PC-3 (cell line): ENCODE measurements at regions not wholly inside any gene's neighbourhood (a gene's known extent, or its start where the extent isn't known, plus 50 kb on each side); places are given as distances from the start of the nearest gene placed in this dataset.

ENCODE experiments used
- ATAC-seq: fragments of 200-7000 bp; cut with Tn5 transposase; 2 replicates; pipeline ENCODE4 v1.9.1; 2020; ENCODE audit warnings: mild to moderate bottlenecking, moderate library complexity
- BruUV-seq: library from RNA; stranded (reverse); fragments of 400-500 nt; replicated peaks from 2 replicates; lab custom pipeline; 2021; lab: Mats Ljungman, UMichigan
- CTCF ChIA-PET: fragments of 300-600 bp; sonication (Branson Sonifier 250); formaldehyde crosslinking; loops from one replicate; lab custom pipeline; 2022; ENCODE audit warnings: antibody characterized with exemption; lab: Charles Lee
- POLR2A ChIA-PET: fragments of 300-600 bp; sonication (Branson Sonifier 250); formaldehyde crosslinking; loops from one replicate; lab custom pipeline; 2022; ENCODE audit warnings: antibody characterized with exemption; ENCODE audit not compliant: unreplicated experiment; lab: Charles Lee
- DNase-seq: peaks from one replicate; pipeline ENCODE4 v3.0.0-alpha.2; 2015
- H2AFZ ChIP-seq: fragments of 300-600 bp; sonication (generic); 2 replicates; pipeline ENCODE4 v1.6.0; 2016; ENCODE audit warnings: antibody characterized with exemption, low read length
- H3F3A ChIP-seq: fragments of 300-600 bp; sonication (generic); one replicate; pipeline ENCODE4 v1.6.0; 2017; ENCODE audit warnings: antibody characterized with exemption, low read length, control low read depth, mild to moderate bottlenecking; ENCODE audit not compliant: unreplicated experiment
- H3K27ac ChIP-seq: fragments of 300-600 bp; sonication (generic); 2 replicates; pipeline ENCODE4 v1.5.1; 2016; ENCODE audit warnings: mild to moderate bottlenecking, low read length
- H3K27me3 ChIP-seq: fragments of 300-600 bp; sonication (generic); 2 replicates; pipeline ENCODE4 v1.6.1; 2016; ENCODE audit warnings: low read length, mixed read lengths
- H3K36me3 ChIP-seq: fragments of 300-600 bp; sonication (generic); 2 replicates; pipeline ENCODE4 v1.6.1; 2016; ENCODE audit warnings: low read depth, mixed run types, low read length, mixed read lengths
- H3K4me1 ChIP-seq: fragments of 300-600 bp; sonication (generic); 2 replicates; pipeline ENCODE4 v1.5.1; 2016; ENCODE audit warnings: low read length; ENCODE audit not compliant: insufficient read depth
- H3K4me2 ChIP-seq: fragments of 300-600 bp; sonication (generic); 2 replicates; pipeline ENCODE4 v1.6.0; 2016; ENCODE audit warnings: low read length
- H3K4me3 ChIP-seq: fragments of 300-600 bp; sonication (generic); 2 replicates; pipeline ENCODE4 v1.5.1; 2016; ENCODE audit warnings: mild to moderate bottlenecking, low read length, mixed read lengths
- H3K79me2 ChIP-seq: fragments of 300-600 bp; sonication (generic); 2 replicates; pipeline ENCODE4 v1.6.1; 2017; ENCODE audit warnings: low read length, mixed read lengths
- H3K9ac ChIP-seq: fragments of 300-600 bp; sonication (generic); 2 replicates; pipeline ENCODE4 v1.6.0; 2016; ENCODE audit warnings: mild to moderate bottlenecking, low read length
- H3K9me2 ChIP-seq: fragments of 300-600 bp; sonication (generic); replicated peaks from 2 replicates; pipeline ENCODE4 v1.6.1; 2016; ENCODE audit warnings: mixed run types, low read length, mixed read lengths
- H3K9me3 ChIP-seq: fragments of 300-600 bp; sonication (generic); 2 replicates; pipeline ENCODE4 v1.6.1; 2016; ENCODE audit warnings: low read length, mixed read lengths
- H4K20me1 ChIP-seq: fragments of 300-600 bp; sonication (generic); 2 replicates; pipeline ENCODE4 v1.6.1; 2016; ENCODE audit warnings: low read length, mixed read lengths
- CTCF ChIP-seq: fragments of 300-600 bp; sonication (generic); conservative IDR thresholded peaks from 2 replicates; pipeline ENCODE4 v1.5.1; 2017; ENCODE audit warnings: antibody characterized with exemption, low read depth, mild to moderate bottlenecking, low read length
- EZH2 ChIP-seq: fragments of 300-600 bp; sonication (generic); IDR thresholded peaks from one replicate; pipeline ENCODE4 v1.6.1; 2017; ENCODE audit warnings: antibody characterized with exemption, mild to moderate bottlenecking, low read length; ENCODE audit not compliant: unreplicated experiment
- EZH2phosphoT487 ChIP-seq: fragments of 300-600 bp; sonication (generic); IDR thresholded peaks from 2 replicates; pipeline ENCODE4 v1.6.1; 2018; ENCODE audit warnings: mild to moderate bottlenecking, antibody characterized with exemption, low read length, borderline replicate concordance
- intact Hi-C: fragments of 100-400 bp; cut with micrococcal nuclease; formaldehyde crosslinking; loops from 2 replicates; pipeline ENCODE4 v1.9.0; 2023

- no peak for DNase-seq
- no peak for ATAC-seq
- H2AFZ ChIP-seq, result no peak overlapping the region
- H3K36me3 ChIP-seq, result no peaks in the 10 kb centered on the region
- H3F3A ChIP-seq, result no peaks in the 10 kb centered on the region
- TF ChIP-seq EZH2phosphoT487, result no peak
- no peak for TF ChIP-seq EZH2
- TF ChIP-seq CTCF, result no peak
- H3K9ac ChIP-seq, result no peak overlapping the region
- H3K27me3 ChIP-seq, result no peaks in the 10 kb centered on the region
- intact Hi-C loops, result loop anchor here (10.0 kb wide), 1 partner anchor 93 kb away; no protein-coding TSS in a partner anchor
- H3K9me2 ChIP-seq, result no peaks in the 10 kb centered on the region
- no peaks in the 10 kb centered on the region for H3K79me2 ChIP-seq
- CTCF ChIA-PET, result no interaction called here
- POLR2A ChIA-PET, result no interaction called here
- no peaks in the 10 kb centered on the region for H3K9me3 ChIP-seq
- no TSS peak for BruUV-seq
- H4K20me1 ChIP-seq, result no peaks in the 10 kb centered on the region
- no peak overlapping the region for H3K27ac ChIP-seq
- no peaks in the 10 kb centered on the region for H3K4me1 ChIP-seq
- H3K4me3 ChIP-seq, result no peak overlapping the region
- H3K4me2 ChIP-seq, result no peak overlapping the region
Measured at GRCh38 chr3:64301476-64301875, 76.2 kb upstream of the PRICKLE2 start.

- no TSS peak for BruUV-seq
- POLR2A ChIA-PET, result no interaction called here
- peak; percentile 24 for DNase-seq
Measured at GRCh38 chr3:64300790-64301423, 75.6 kb upstream of the PRICKLE2 start.

More at GRCh38 chr3:64300790-64301423, 75.6 kb upstream of the PRICKLE2 start:
- Histone ChIP-seq H3K9me2 (no peaks in the 10 kb centered on the region), H3K9me3 (no peaks in the 10 kb centered on the region), H2AFZ (no peak overlapping the region), H3F3A (no peaks in the 10 kb centered on the region), H3K79me2 (no peaks in the 10 kb centered on the region), H3K36me3 (no peaks in the 10 kb centered on the region), H3K27ac (no peak overlapping the region), H3K9ac (no peak overlapping the region), H3K4me3 (no peak overlapping the region), H3K4me1 (no peaks in the 10 kb centered on the region), H3K4me2 (no peak overlapping the region), H4K20me1 (no peaks in the 10 kb centered on the region), H3K27me3 (no peaks in the 10 kb centered on the region)
- TF ChIP-seq CTCF (no peak), EZH2phosphoT487 (no peak), EZH2 (no peak)
- CTCF ChIA-PET, result no interaction called here
- no peak for ATAC-seq
- intact Hi-C loops, result loop anchor here (10.0 kb wide), 1 partner anchor 94 kb away; no protein-coding TSS in a partner anchor
